ENCODE measurements at regions not wholly inside any gene's neighbourhood (a gene's known extent, or its start where the extent isn't known, plus 50 kb on each side); places are given as distances from the start of the nearest gene placed in this dataset.

DNA sequence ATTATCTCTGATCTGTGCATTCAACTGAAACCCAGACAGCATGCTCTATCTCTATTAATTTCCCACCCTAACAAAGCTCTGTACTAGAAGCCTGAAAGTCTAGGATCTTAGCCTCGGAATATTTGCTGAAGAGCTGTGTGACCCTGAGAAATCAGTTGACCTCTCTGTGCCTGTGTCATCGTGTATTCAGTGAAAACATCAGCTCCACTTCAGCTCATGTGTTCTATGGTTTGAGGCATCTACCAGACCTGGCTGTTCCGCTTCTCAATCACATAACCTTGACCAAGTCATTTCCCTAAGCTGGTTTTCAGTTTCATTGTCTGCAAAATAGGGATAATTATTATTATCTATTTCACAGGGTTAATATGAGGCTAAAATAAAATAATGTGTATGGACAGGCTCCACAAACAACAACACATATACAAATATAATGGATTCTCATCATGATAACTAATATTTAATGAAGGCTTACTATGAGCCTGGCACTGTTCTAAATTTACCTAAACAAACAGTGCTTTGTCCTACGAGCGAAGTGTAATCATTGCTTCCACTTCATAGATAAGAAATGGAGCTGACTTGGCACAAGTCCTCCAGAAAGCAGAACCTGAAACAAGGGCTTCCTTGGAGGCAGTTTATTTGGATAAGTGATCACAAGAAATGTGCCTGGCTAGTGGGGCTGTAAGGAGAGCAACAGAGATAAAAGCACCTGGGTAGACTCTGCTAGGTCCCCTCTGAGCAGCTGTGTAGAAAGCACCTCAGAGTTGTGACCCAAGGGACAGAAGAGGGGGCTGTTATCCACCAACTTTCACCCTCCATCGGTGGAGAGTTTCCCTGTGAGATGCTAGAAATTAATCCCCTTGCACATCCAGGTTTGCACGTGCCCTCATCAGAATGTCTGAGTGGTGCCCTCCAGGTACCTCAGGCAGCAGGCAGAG, 356.9 kb downstream of the RAB28 start:
- no peak for DNase-seq

DNA sequence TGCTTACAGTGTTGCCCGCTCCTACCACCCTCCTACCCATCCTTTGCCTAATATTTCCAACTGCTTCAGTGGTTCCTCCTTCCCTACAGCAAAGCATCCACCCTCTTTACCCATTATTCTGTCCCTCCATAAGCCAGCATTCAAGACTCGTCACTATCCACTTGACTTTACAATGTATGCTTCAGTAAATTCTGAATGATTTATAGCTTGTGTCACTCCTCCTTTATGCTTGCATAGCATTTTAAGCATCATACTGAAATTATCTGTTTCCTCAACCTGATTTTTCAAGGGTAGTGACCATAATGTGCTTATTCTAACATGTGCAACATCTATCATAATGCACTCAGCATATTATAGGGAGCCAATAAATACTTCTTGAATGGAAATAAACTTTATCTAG, 365.5 kb downstream of the RAB28 start:
- no peak for DNase-seq

DNA sequence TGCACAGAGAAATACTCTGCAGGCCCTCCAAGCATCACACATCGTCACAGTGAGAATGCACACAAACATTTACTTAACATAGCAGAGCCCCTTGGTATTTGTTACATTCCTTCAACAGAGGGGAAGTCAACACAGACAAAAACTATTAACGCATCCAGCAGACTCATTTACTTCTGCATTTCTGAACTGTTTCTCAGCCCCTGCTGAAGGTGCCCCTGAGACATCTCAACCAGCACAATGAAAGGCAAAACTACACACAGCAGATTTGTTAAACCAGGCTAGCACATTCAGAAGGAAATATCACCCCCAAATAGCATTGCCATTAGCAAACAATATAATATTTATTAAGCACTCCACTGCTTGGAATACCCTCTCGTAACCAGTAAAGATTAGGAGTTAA, 367.0 kb downstream of the RAB28 start:
- no peak for DNase-seq

DNA sequence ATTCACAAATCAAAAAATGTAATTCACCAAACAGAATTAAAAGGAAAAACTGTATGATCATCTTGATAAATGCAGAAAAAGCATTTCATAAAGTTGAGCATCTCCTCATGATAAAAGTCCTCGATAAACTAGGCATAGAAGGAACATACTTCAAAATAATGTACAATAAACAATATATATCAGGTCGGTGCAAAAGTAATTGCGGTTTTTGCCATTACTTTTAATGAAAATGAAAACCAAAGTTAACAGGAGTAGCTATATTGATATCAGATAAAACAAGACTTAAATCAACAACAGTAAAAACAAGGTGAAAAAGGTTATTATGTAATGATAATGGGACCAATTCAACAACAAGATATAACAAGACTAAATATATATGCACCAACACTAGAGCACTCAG, 372.1 kb downstream of the RAB28 start:
- no peak for DNase-seq

DNA sequence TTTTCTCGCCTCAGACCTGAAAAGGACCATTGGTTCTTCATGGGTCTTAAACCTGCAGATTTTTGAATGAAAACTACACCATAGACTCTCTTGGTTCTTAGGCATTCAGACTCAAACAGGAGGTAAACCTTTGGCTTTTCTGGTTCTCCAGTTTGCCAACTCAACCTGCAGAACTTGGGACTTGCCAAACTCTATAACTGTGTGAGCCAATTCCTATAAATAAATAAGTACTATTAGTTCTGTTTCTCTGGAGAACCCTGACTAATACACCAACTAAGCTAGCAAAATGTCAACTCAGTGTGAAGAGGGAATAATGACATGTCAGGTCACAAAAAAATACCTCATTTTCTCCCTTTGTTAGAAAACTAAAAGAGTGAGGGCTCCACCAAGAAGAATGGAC, 374.6 kb downstream of the RAB28 start:
- no peak for DNase-seq

DNA sequence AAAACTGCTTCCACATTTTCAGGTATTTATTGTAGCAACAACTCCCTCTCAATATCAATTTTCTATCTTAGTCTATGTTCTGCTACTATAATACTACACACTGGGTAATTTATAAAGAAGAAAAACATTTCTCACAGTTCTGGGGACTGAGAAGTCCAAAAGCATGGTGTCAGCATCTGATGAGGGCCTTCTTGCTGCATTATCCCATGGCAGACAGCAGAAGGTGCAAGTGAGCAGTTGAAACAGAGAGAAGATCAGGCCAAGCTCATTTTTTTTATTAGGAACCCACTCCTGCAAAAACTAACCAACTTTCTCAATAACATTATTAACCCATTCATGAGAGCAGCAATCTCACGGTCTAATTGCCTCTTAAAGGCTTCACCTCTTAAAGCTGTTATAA, 376.0 kb downstream of the RAB28 start:
- DNase-seq = no peak

DNA sequence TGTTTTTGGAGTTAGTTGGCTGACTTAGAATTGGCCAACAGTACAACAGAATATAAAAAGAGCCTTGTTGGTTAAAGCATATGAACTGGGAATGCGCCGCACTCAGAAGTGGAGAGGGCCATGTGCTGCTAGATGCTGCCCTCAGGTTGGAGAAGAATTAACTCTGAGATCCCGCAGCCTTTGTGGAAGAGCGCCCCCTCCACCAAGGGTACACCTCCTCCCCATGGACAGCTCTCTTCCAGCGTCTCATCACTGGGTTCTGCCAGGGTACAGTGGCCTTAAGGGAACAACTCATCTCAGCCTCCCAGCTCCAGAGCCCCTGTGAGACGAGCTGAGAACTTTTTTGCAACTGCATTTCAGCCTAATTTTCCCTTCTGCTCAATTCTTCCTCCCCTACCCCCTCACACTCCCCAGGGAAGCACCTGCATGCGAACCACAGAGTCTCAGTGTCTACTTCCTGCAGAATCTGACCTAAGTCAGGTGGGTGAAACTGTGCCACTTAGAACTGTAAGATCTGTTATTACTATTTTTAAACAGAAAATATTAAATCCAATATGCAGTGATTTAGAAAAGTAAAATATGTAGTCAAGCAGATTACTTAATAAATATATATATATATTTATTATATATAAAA, 380.6 kb downstream of the RAB28 start:
- DNase-seq = no peak

DNA sequence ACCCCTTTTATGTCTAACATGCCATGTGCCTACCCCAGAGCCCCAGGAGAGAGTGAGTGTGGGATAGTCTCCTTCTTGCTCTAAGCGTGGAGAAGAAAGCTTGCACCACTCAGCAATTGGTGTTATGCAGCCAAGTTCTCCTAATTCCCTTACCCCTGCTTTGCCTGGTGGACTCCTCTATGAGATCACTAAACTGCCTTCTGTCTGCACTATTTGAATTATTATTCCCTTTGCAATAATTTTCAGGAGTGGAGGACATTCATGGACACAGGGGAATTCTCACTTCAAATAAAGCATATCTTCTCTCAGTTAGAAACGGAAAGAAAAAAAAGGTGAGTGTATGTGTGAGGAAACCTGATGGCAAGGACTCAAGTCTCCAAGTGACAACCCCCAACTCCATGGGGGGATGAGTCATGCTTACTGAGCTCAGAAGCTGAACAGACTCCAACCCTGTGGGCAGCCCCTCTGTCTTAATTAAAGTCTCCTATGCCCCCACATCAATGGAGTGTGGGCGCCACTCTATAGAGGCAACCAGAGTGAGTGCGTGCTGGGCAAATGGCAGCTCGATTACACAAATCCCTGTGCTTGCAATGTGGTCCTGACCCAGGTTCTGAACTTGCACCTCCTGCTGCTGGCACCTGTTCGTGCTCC, 381.9 kb downstream of the RAB28 start:
- DNase-seq = no peak

DNA sequence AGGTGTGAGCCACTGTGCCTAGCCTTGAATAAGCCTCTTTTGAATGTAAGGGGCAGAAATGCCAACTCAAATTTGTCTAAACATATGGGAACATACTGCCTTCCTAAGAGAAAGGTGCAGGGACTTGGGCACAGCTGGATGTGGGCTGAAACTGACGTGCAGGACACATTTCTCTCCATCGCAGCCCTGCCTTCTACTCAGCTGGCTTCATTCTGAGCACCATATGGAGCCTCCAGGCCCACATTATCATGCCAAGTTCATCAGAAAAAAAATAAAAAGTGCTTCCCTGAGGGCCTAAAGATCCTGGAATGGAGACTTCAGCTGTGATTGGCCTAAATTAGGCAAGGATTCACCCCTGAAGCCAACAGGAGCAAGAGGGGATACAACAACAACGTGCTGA, 386.2 kb downstream of the RAB28 start:
- no peak for DNase-seq

DNA sequence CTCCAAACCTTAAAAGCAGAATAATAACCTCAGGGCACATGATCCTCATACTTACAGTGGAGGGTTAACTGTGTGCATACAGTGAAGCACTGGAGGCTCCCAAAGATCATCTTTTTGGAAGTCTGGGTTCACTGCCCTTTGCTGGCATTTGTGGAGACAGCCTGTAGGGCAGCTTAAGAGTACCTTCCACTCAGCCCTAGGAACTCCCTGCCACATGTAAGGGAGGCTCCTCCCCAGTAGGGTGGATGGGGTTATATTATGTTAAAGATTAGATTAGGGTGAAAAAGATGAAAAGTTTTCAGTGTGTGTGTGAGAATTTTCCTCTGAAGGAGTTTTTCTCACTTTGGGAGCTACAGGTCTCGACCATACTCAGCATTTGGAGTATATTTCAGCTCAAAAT, 388.4 kb downstream of the RAB28 start:
- DNase-seq = no peak

DNA sequence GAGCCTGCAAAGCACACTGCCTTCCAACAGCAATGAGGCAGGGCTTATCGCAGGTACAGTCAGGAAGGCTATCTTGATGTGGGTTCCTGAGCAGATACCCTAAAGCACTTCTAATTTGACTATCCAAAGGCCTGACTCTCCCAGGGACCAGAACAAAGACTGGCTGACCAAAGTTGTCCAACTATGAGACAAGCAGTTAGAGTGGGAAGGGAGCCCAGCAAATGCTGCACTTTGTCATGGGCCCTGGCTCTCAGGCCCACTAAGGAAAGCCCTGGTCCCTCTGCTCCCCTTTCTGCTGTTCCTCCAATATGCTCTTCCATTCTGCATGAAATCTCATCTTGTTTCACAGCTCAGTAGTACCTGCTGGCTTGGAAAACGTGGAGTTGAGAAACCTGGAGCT, 391.0 kb downstream of the RAB28 start:
- no peak for DNase-seq

DNA sequence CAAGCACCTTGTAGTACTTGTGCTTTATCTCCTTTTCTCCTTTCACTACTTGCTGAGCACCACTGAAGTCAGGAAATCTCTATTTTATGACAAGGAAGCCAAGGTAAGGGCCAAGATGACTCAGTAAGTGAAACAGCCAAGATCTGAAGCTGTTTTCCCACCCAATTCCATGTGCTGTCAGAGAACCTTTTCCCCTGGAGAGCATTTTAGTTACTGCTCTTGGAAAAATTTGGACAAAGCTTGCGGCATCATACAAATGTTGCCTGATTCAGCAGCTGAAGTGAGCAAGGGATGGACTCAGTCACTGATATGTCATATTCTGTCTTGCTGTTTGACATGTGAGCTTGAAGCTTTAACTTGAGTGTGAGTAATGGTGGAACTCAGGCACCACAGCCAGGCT, 391.4 kb downstream of the RAB28 start:
- no peak for DNase-seq

DNA sequence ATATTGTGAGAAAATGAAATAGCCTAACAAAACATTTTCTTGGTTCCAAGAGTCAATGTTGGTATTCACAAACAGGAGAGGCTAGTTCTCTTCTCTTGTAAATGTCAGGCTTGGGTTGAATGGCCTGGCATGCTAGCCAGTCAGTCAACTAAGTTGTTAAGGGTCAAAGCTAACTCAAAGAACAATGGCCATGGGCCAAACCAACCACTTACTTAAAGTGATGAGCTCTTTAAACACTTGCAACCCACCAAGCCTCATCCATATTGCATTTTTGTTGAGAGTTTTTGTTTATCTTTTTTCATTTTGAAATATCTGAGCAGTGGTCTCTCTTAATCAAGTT, 394.5 kb downstream of the RAB28 start:
- no peak for DNase-seq

DNA sequence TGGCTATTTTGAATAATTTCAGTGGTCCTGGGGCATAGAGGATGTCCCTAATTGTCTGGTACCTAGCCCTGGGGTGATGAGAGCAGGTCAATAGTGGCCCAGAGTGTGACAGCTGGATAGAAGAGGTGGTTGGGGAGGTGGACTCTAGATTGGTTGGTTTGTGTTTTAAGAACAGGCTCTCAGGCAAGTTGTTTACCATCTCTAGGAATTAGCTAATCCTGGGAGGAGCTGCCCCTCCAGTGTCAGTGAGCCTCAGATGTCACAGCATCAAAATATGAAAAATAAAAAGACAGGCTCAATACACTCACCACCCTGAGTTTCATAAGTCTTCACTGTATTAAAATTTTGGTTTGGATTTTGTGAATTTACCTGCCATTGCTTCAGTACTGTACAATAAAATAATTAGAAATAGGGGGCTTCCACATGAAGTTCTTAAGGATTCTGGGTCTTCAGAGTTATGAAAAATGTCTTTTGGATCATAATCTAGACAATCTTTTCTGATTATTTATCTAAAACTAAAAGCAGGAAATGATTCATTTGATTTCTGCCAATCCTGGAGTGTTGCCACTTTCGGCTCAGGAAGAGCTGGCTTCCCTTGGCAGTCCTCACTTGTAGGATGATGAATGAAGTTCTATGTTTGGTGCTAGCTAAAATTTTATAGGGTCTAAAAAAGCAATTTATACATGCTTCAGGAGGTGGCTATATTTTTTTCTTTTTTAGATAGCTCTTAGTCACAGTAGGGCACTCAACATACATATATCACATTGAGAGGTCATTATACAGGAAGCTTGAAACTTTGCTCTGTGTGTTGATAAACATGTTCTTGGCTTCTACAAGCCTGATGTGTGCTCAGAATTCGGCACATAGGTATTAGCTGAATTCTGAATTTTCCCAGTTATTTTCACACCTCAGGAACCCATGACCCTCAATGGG, 395.1 kb downstream of the RAB28 start:
- no peak for DNase-seq

DNA sequence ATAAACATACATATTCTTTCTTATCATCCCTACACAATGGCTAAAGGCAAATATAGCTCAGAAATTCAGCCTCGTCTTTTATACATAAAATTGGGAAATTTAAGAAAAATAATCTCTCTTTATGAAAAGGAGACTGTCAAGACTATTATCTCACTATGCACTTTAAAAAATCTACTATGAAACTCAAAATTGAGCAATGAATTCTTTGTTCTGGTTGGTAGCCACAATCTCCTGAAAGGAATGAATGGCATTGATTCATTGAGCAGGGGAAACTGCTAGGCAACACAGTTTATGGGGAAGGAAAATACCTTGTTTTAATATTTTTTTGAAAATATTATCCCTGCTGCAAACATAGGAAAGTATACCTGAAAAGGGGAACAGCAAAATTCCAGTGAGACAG, 397.1 kb downstream of the RAB28 start:
- no peak for DNase-seq

DNA sequence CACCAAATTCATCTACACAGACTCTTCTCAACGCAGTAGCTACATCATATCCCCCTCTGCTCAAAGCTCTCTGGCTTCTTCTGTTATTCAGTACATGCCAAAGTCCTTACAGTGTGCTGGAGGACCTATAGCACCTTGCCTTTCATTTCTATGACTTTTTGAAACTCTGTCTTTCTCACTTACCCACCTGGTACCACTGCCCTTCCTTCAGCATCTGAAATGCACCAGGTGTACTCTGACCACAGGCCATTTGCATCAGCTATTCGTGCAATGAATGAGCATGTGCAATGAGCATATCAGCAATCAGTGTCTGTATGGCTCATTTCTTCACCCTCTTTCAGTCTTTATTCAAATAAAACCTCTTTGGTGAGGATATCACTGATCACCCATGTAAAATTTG, 399.9 kb downstream of the RAB28 start:
- DNase-seq = no peak

DNA sequence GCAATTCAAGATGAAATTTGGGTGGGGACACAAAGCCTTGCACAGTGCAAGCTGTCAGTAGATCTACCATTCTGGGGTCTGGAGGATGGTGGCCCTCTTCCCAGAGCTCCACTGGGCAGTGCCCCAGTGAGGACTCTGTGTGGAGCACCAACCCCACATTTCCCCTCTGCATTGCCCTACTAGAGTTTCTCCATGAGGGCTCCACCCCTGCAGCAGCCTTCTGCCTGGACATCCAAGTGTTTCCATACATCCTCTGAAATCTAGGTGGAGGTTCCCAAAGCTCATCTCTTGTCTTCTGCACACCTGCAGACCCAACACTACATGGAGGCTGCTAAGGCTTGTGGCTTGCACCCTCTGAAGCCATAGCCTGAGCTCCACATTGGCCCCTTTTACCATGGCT, 402.3 kb downstream of the RAB28 start:
- no peak for DNase-seq

DNA sequence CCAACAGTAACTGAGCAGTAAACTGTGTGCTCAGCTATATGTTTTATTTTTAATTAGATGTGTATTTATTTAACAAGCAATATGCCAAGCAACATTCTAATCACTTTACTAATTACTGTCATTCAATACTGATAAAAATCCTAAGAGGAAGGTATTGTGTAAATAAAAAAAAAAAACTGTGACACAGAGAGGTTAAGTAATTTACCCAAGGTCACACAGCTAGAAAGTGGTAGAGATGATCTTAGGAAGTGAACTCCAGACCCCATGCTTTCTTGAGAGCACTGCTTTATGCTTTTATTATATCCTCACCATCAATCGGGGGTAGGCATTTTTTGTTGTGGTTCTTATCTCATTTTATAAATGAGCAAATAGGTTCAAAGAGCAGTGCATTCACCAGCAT, 417.1 kb downstream of the RAB28 start:
- DNase-seq = no peak

DNA sequence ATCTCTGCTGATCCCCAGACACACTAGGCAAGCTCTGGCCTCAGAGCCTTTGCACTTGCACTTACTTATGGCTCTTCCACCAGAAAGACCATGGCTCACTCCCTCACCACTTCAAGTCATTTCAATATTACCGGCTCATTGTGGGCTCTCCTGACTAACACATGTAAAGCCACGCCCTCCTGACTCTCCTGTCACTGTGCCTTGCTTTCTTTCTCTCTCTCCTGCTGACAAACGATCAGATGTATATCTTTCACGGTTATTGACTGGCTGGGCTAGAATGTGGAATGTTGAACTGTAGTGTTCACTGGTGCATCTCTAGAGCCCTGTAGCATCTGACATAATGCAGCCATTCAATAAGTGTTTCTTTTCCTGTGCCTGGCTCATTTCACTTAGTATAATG, 425.1 kb downstream of the RAB28 start:
- DNase-seq = no peak

DNA sequence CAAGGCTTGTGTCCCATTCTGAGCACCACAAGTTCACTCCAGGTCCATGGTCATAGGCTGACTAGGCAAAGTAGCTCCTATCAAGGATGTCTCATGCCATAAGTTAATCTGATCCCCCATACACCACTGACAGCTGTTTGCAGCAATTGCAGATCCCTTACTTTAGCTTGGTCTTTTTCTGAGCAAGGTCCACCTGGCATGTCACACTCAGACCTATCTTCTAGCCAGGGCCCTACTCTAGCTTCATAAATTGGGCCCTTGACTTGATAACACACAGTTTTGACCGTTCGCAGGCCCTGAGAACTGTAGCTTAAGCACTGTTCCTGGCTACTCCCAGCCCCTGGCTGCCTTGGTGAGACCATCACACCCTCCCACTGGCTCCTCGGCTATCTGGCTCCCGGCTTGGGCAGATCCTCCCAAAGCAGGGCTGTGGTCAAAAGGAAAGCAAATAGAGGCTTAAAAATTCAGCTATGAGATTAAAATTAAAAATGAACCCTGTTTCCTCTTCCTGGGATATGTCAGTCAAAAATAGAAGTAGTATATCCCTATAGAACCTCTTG, 427.4 kb downstream of the RAB28 start:
- DNase-seq = no peak

DNA sequence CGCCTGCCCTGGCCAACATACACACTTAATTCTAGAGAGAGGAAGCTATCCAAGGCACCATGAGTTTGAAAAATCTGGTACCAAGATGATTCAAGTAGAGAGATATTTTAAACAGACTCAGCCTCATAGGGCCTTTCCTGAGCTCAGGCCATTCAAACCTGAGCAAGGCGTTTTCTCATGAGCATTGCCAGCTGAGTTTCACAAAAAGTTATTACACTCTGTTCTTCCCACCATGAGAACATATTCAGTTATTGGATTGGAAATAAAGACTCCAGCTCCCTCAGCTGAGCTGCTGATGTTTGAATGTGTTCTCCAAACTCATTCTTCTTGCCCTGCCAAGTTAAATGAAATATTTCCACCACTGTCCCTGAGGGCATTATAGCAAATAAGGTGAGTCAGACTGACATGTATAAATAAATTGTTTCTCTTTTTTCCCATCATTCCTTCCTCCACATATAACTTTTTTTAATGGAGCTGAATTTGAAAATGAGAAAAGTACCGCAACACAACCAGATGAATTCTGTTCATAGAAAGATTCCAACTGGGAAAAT, 429.6 kb downstream of the RAB28 start:
- DNase-seq = no peak

DNA sequence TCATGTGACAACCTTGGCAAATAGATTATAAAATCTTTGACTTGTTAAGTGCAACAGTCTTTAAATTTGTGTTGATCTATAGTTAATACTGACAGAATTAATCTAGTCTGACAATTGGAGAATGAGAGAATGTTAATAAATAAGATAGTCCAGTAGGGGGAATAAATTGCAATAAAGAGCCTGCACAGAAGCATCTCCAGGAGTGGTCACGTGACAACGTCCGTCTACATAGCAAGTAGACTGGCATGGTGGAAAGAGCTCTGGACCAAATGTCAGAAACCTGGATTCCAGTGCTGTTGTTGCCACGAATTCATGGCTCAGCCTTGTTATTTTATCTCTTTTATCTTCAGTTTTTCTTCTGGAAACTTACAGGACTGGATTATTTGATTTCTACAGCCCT, 436.5 kb downstream of the RAB28 start:
- no peak for DNase-seq

DNA sequence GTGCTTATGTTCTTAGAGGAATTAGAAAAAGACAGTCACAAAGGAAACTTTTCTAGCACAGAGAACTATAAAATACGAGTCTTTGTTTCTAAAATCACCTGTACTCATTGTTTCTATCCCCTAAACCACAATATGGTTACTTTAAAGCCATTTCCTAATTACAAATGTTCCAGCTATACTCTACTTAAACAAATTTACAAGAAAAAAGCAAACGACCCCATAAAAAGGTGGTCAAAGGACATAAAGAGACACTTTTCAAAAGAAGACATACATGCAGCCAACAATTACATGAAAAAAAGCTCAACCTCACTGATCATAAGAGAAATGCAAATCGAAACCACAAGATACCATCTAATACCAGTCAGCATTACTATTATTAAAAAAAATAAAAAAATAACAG, 447.3 kb downstream of the RAB28 start:
- no peak for DNase-seq

Measured in 8988T (cell line).